ENCODE measurements at regions not wholly inside any gene's neighbourhood (a gene's known extent, or its start where the extent isn't known, plus 50 kb on each side); places are given as distances from the start of the nearest gene placed in this dataset.

GRCh38 chr5:34522599-34523386 lies 133.3 kb upstream of the RAI14 start (continued):
- TF ChIP-seq, protein P1, sequence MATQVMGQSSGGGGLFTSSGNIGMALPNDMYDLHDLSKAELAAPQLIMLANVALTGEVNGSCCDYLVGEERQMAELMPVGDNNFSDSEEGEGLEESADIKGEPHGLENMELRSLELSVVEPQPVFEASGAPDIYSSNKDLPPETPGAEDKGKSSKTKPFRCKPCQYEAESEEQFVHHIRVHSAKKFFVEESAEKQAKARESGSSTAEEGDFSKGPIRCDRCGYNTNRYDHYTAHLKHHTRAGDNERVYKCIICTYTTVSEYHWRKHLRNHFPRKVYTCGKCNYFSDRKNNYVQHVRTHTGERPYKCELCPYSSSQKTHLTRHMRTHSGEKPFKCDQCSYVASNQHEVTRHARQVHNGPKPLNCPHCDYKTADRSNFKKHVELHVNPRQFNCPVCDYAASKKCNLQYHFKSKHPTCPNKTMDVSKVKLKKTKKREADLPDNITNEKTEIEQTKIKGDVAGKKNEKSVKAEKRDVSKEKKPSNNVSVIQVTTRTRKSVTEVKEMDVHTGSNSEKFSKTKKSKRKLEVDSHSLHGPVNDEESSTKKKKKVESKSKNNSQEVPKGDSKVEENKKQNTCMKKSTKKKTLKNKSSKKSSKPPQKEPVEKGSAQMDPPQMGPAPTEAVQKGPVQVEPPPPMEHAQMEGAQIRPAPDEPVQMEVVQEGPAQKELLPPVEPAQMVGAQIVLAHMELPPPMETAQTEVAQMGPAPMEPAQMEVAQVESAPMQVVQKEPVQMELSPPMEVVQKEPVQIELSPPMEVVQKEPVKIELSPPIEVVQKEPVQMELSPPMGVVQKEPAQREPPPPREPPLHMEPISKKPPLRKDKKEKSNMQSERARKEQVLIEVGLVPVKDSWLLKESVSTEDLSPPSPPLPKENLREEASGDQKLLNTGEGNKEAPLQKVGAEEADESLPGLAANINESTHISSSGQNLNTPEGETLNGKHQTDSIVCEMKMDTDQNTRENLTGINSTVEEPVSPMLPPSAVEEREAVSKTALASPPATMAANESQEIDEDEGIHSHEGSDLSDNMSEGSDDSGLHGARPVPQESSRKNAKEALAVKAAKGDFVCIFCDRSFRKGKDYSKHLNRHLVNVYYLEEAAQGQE (IDR thresholded peaks at IDR 0.05; ENCODE audit: borderline replicate concordance), result peak; percentile 89
- TF ChIP-seq, protein P1 (CRISPR knock-in tag; IDR thresholded peaks at IDR 0.05; ENCODE audit: low read depth), result no peak
- TF ChIP-seq MGA (IDR thresholded peaks at IDR 0.05) (peak; percentile 29; the same call in 1 of the 2 replicates), ZNF778 (CRISPR knock-in tag; IDR thresholded peaks at IDR 0.05) (no peak), FUS (optimal IDR thresholded peaks at IDR 0.05; ENCODE audit: low read depth, low read length) (no peak), PTRF (tag; IDR thresholded peaks at IDR 0.05) (0 out of 2 replicates have a peak, but pooled peaks have one; percentile 45), CAMTA2 (CRISPR knock-in tag; conservative IDR thresholded peaks at IDR 0.05) (no peak), ZNF165 (CRISPR knock-in tag; IDR thresholded peaks at IDR 0.05; ENCODE audit: borderline replicate concordance) (no peak)

All from K562 (cell line).